ENCODE measurements at regions not wholly inside any gene's neighbourhood (a gene's known extent, or its start where the extent isn't known, plus 50 kb on each side); places are given as distances from the start of the nearest gene placed in this dataset.

DNA sequence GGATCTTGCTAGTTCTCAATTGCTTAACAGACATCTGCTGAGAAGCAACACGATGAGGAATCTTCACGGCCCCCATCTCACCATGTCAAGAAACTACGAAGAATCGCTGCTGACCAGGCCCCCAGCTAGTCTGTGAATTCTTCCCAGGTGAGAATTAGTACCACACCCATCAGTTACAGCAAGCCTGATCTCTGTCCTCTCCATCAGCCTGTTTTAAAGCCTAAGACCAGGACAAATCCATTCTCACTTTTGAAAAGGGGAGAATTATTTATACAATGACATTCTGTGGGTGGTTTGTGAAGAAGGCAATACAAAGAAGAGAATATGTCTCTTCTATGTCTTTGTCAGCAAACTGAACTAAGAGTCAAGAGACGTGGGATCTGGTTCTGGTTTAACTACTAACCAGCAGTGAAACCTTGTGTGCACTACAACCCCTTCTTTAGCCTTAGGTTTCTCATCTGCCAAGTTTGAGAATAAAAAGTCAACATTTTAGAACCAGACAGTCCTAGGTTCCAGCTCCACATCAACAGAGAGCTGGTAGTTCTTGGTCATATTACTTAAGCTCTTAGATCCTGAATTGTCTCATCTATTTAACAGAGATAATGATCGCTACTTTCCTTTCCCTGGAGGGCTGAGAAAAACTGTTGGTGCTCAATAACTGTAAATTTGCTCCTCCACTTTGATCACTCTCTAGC lies 160.4 kb upstream of the RORA start:
- intact Hi-C loops (cut with micrococcal nuclease): no loop called here
- Histone ChIP-seq H3K9me3 (replicated peaks; ENCODE audit: control insufficient read depth, insufficient read depth, low read length) (no peaks in the 10 kb centered on the region), H4K20me1 (replicated peaks; ENCODE audit: control insufficient read depth, extremely low read depth, insufficient read depth, low read length) (no peaks in the 10 kb centered on the region), H3K9ac (replicated peaks; ENCODE audit: extremely low read depth, insufficient read depth, low read length) (no peak overlapping the region), H3K27ac (ENCODE audit: insufficient read depth, low read depth, low read length) (no peak overlapping the region), H3K4me1 (ENCODE audit: control insufficient read depth, extremely low read depth, insufficient read depth, low read length) (no peaks in the 10 kb centered on the region), H3K4me2 (ENCODE audit: insufficient read depth, low read length) (no peak overlapping the region), H3K4me3 (replicated peaks in 1 of 3; ENCODE audit: insufficient read depth in 1 of 3, low read depth in 1 of 3, low read length in 3 of 3) (no peak overlapping the region), H2AFZ (ENCODE audit: low read depth, low read length) (no peak overlapping the region), H3K36me3 (ENCODE audit: control insufficient read depth in 2 of 2, extremely low read depth in 1 of 2, insufficient read depth in 2 of 2, low read length in 2 of 2) (no peaks in the 10 kb centered on the region), H3K27me3 (ENCODE audit: control insufficient read depth in 2 of 2, insufficient read depth in 2 of 2, low read length in 2 of 2) (no peaks in the 10 kb centered on the region), H3K9me1 (replicated peaks; ENCODE audit: control insufficient read depth, extremely low read depth, insufficient read depth, low read length) (no peaks in the 10 kb centered on the region), H3K79me2 (ENCODE audit: control insufficient read depth, insufficient read depth, low read length) (no peaks in the 10 kb centered on the region)
- FAIRE-seq (no peak), DNase-seq (ENCODE audit: low read depth, low spot score) (no peak)
- BruUV-seq (replicated peaks): no TSS peak
- CTCF ChIA-PET: no interaction called here
- TF ChIP-seq JUN (IDR thresholded peaks at IDR 0.05; ENCODE audit: borderline replicate concordance, insufficient read depth, insufficient read length, low read depth) (no peak), POLR2AphosphoS5 (IDR thresholded peaks at IDR 0.05; ENCODE audit: insufficient read depth, low read depth, low read length) (no peak), GATA2 (IDR thresholded peaks at IDR 0.05; ENCODE audit: insufficient read depth, insufficient read length, low read depth, low read length) (no peak), FOS (IDR thresholded peaks at IDR 0.05; ENCODE audit: borderline replicate concordance, insufficient read depth, low read length) (no peak), POLR2A (IDR thresholded peaks at IDR 0.05; ENCODE audit: low read depth, low read length) (no peak), EZH2 (IDR thresholded peaks at IDR 0.05; ENCODE audit: borderline replicate concordance, low read depth, low read length, severe bottlenecking) (no peak), MYC (IDR thresholded peaks at IDR 0.05; ENCODE audit: low read depth, low read length) (no peak)
- TF ChIP-seq, protein P1, sequence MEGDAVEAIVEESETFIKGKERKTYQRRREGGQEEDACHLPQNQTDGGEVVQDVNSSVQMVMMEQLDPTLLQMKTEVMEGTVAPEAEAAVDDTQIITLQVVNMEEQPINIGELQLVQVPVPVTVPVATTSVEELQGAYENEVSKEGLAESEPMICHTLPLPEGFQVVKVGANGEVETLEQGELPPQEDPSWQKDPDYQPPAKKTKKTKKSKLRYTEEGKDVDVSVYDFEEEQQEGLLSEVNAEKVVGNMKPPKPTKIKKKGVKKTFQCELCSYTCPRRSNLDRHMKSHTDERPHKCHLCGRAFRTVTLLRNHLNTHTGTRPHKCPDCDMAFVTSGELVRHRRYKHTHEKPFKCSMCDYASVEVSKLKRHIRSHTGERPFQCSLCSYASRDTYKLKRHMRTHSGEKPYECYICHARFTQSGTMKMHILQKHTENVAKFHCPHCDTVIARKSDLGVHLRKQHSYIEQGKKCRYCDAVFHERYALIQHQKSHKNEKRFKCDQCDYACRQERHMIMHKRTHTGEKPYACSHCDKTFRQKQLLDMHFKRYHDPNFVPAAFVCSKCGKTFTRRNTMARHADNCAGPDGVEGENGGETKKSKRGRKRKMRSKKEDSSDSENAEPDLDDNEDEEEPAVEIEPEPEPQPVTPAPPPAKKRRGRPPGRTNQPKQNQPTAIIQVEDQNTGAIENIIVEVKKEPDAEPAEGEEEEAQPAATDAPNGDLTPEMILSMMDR (IDR thresholded peaks at IDR 0.05; ENCODE audit: extremely low read depth in 1 of 2, insufficient read depth in 1 of 2, low read depth in 1 of 2, low read length in 2 of 2): no peak
- TF ChIP-seq, protein P2, sequence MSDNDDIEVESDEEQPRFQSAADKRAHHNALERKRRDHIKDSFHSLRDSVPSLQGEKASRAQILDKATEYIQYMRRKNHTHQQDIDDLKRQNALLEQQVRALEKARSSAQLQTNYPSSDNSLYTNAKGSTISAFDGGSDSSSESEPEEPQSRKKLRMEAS (IDR thresholded peaks at IDR 0.05; ENCODE audit: insufficient read depth, insufficient read length): no peak
- POLR2A ChIA-PET: interaction anchor here (0.7 kb wide), 1 partner anchor 1165 kb away, joined by 3 read pairs; no protein-coding TSS in a partner anchor
- dilution Hi-C loops (cut with MboI; ENCODE audit: extremely low pct_ligation_motif_present, low sequenced_read_pairs): no loop called here
